GM12801 (cell line): ENCODE measurements at regions not wholly inside any gene's neighbourhood (a gene's known extent, or its start where the extent isn't known, plus 50 kb on each side); places are given as distances from the start of the nearest gene placed in this dataset.

Experiments
- TF ChIP-seq, protein P1 (sequence below): IDR thresholded peaks from one replicate; pipeline ENCODE4 v1.5.1; 2011; ENCODE audit warnings: control low read depth; ENCODE audit not compliant: insufficient read length; ENCODE audit errors: extremely low read depth

DNA sequence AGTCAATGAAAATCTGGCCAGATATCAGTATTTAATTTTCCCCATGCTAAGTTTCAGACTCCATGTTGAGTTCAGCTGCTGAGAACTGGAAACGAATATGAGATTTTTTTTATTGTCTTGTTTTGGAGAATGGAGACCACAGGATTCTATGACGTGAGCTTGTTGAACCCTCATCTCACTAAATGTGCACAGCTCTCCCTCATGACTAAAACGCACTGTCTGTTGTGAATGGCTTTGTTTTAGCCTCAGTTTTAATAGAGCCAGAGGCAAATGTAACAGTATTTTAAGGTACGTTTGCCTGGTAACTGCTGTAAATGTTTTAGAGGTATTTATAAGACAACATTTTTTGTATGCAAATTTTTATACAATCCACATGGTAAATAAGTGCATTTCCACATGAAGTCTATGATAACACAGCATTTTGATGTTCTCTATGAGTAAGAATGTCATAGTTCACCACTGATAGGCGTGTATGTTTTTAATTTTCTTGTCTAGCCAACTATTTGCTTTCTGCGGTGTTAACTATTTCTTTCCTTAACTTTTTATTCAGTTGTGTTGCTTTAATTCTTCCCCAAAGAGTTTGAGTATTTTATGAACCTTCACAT lies 1159.3 kb upstream of the TENM3 start:
- TF ChIP-seq, protein P1, sequence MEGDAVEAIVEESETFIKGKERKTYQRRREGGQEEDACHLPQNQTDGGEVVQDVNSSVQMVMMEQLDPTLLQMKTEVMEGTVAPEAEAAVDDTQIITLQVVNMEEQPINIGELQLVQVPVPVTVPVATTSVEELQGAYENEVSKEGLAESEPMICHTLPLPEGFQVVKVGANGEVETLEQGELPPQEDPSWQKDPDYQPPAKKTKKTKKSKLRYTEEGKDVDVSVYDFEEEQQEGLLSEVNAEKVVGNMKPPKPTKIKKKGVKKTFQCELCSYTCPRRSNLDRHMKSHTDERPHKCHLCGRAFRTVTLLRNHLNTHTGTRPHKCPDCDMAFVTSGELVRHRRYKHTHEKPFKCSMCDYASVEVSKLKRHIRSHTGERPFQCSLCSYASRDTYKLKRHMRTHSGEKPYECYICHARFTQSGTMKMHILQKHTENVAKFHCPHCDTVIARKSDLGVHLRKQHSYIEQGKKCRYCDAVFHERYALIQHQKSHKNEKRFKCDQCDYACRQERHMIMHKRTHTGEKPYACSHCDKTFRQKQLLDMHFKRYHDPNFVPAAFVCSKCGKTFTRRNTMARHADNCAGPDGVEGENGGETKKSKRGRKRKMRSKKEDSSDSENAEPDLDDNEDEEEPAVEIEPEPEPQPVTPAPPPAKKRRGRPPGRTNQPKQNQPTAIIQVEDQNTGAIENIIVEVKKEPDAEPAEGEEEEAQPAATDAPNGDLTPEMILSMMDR: no peak

DNA sequence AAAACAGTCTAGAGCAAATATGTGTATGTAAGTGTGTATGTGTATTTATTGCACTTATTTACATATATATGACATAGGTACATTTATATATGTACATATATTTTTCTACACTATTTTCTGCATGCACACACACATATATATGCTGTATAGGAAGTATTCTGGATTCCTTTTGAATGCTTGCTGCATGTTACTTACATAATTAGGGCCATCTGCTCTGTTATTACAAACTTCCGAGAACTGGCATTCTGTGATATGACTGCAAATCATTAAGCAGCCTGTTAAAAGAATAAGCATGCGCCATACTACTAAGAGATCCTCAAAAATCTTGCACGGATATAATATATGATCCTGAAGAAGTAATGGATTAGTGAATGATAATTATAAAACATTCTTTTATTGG lies 1157.6 kb upstream of the TENM3 start:
- TF ChIP-seq, protein P1: no peak

DNA sequence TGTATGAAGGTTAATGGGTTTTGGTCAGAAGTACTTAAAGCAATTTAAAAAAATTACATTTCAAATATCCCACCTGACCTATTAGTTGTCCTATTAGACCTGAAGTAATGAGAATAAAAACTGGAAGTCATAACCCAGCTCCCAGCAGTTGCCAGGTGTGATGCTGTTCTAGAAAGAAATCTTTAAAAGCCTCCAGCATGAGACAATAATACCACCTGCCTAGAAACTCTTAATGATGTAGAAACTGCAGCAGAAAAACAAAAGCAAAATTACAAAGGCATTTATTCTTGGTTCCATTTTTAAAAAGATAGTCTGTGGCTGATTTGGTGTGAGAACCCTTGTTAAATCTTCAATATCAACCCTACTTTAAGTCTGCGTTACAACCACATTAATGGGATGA lies 1137.7 kb upstream of the TENM3 start:
- TF ChIP-seq, protein P1: no peak

DNA sequence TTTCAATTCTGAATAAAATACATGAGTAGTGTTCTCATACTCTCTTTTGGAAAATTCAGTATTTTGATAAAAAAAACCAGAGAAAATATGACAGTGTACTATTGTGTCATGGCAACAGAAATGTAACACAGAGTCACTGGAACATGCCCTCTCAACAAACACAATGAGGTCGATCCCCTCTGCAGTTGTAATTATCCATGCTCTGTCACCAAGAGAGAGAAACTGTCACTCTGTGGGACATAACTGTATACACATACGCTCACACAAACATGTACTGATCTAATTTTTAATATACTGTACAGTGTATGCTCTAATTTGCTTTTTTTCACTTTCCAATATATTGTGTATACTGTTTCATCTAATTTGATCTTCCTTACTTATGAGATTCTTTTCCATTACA lies 1136.8 kb upstream of the TENM3 start:
- TF ChIP-seq, protein P1: no peak

DNA sequence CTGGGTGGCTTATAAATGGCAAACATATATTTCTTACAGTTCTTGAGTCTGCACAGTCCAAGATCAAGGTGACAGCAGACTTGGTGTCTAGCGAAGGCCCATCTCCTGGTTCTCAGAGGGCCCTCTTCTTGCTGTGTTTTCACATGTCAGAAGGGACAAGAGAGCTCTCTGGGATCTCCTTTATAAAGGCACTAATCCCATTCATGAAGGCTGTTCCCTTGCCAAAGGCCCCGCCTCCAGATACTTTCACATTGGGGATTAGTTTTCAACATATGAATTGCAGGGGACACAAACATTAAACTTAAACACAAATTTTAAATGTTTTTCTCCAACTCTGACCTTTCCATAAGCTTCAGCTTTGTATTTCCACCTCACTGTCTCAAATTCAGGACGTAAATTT lies 1135.0 kb upstream of the TENM3 start:
- TF ChIP-seq, protein P1: no peak

DNA sequence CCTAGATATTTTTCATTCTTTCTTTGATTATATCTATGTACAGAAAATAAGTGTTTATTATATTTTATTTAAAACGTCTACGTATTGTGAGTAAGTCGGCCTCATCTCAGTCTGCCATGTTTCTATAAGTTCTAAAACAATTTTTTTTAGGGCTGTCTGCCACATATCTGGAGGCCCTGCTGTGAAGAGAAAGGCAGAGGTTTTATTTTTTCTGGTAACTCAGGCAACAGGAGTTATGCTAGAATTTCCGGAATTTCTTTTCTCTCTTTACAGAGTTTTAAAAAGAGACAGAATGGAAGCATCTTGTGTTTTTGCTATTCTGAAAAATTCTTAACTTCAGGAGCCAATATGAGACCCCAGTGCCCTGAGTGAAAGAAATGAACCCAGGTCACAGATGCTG lies 1124.0 kb upstream of the TENM3 start:
- TF ChIP-seq, protein P1: no peak

DNA sequence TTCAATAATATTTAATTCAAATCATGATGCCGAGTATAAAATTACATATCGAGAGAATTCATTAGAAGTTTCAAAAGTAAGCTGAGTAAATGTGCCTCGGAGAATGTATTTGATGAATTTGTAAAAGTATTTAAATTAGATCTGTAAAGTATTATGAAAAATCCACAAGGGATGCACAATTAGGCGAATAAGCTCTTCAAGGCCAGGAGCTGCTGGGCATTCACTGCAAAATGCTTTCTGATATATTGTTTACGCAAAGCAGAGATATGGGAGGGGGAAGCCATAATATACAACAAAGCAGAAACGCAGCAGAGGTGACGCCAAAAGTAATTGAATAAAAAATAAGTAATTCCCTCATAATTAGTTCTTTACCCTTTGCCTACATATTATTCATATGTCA lies 1121.5 kb upstream of the TENM3 start:
- TF ChIP-seq, protein P1: no peak

DNA sequence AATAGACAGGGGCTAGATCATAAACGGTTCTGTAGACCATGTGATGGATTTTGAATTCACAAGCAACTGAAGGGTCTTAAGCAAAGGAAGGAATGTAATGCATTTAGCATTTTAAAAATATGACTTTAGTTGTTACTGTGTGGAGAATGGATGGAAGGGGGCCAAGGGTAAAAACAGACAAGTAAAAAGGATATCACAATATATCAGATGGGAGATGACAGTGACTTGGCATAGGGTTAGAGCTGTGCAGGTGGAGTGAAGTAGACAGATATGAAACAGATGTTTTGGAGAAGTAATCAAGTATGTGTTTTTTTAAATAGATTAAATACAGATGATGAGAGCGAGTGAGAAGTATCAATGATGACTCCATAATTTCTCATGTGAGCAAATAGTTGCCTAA lies 1116.0 kb upstream of the TENM3 start:
- TF ChIP-seq, protein P1: no peak
